KMS-11 (cell line): ENCODE measurements at regions not wholly inside any gene's neighbourhood (a gene's known extent, or its start where the extent isn't known, plus 50 kb on each side); places are given as distances from the start of the nearest gene placed in this dataset.

Experiments used
- H2AFZ ChIP-seq: fragments of 200-600 bp; sonication (generic); 2 replicates; pipeline ENCODE4 v1.6.1; 2016; ENCODE audit warnings: antibody characterized with exemption, mixed run types, low read depth
- H3K27ac ChIP-seq: fragments of 200-600 bp; sonication (generic); 2 replicates; pipeline ENCODE4 v1.6.1; 2016; ENCODE audit warnings: mild to moderate bottlenecking, mixed run types
- H3K27me3 ChIP-seq: fragments of 200-600 bp; sonication (generic); 2 replicates; pipeline ENCODE4 v1.6.1; 2017; ENCODE audit warnings: mild to moderate bottlenecking, low read depth, mixed run types, moderate library complexity; ENCODE audit not compliant: insufficient read depth
- H3K36me3 ChIP-seq: fragments of 200-600 bp; sonication (generic); 2 replicates; pipeline ENCODE4 v1.6.1; 2017; ENCODE audit warnings: mild to moderate bottlenecking, mixed run types; ENCODE audit not compliant: insufficient read depth
- H3K4me1 ChIP-seq: fragments of 200-600 bp; sonication (generic); 2 replicates; pipeline ENCODE4 v1.6.1; 2016; ENCODE audit warnings: mild to moderate bottlenecking, low read depth, mixed run types; ENCODE audit not compliant: poor library complexity, severe bottlenecking
- H3K4me2 ChIP-seq: fragments of 200-600 bp; sonication (generic); 2 replicates; pipeline ENCODE4 v1.7.0; 2016; ENCODE audit warnings: mild to moderate bottlenecking, mixed run types
- H3K4me3 ChIP-seq: fragments of 200-600 bp; sonication (generic); IDR thresholded peaks from 2 replicates; pipeline ENCODE4 v1.6.1; 2017; ENCODE audit warnings: low read depth, low read length, mixed read lengths; ENCODE audit not compliant: insufficient read depth
- H3K79me2 ChIP-seq: fragments of 200-600 bp; sonication (generic); 2 replicates; pipeline ENCODE4 v1.6.1; 2016; ENCODE audit warnings: low read depth, mixed run types; ENCODE audit not compliant: insufficient read depth
- H3K9ac ChIP-seq: fragments of 200-600 bp; sonication (generic); 2 replicates; pipeline ENCODE4 v1.6.1; 2016; ENCODE audit warnings: mild to moderate bottlenecking, mixed run types
- H4K20me1 ChIP-seq: fragments of 200-600 bp; sonication (generic); 2 replicates; pipeline ENCODE4 v1.6.1; 2016; ENCODE audit warnings: mild to moderate bottlenecking, mixed run types; ENCODE audit not compliant: insufficient read depth
- CTCF ChIP-seq: fragments of 200-600 bp; sonication (generic); conservative IDR thresholded peaks from 2 replicates; pipeline ENCODE4 v1.6.1; 2017; ENCODE audit warnings: low read depth, mild to moderate bottlenecking, antibody characterized with exemption, low read length, moderate library complexity, mixed read lengths

- H2AFZ ChIP-seq, result peak overlapping the region; percentile 26; the same call in 1 of the 2 replicates
- no peaks in the 10 kb centered on the region for H4K20me1 ChIP-seq
- no peaks in the 10 kb centered on the region for H3K27me3 ChIP-seq
- H3K27ac ChIP-seq, result no peak overlapping the region
- no peaks in the 10 kb centered on the region for H3K79me2 ChIP-seq
- H3K36me3 ChIP-seq, result no peaks in the 10 kb centered on the region
- TF ChIP-seq CTCF, result no peak
- no peak overlapping the region for H3K4me3 ChIP-seq
- peaks cover 18% of the 10 kb centered on the region for H3K4me1 ChIP-seq
- H3K4me2 ChIP-seq, result peak overlapping the region; percentile 29; the same call in 1 of the 2 replicates
- no peak overlapping the region for H3K9ac ChIP-seq
These were observed 280.9 kb upstream of the RPS6KA3 start for GRCh38 chrX:20547611-20548051.

- H4K20me1 ChIP-seq, result no peaks in the 10 kb centered on the region
- H3K4me1 ChIP-seq, result peaks cover 18% of the 10 kb centered on the region
- H3K4me3 ChIP-seq, result no peak overlapping the region
- no peak overlapping the region for H3K27ac ChIP-seq
- no peaks in the 10 kb centered on the region for H3K27me3 ChIP-seq
- no peak overlapping the region for H2AFZ ChIP-seq
- no peak overlapping the region for H3K4me2 ChIP-seq
- no peaks in the 10 kb centered on the region for H3K79me2 ChIP-seq
- no peak overlapping the region for H3K9ac ChIP-seq
- no peaks in the 10 kb centered on the region for H3K36me3 ChIP-seq
- TF ChIP-seq CTCF, result no peak
These were observed 278.8 kb upstream of the RPS6KA3 start for GRCh38 chrX:20545538-20545937.

- no peak overlapping the region for H3K27ac ChIP-seq
- no peak overlapping the region for H3K4me2 ChIP-seq
- TF ChIP-seq CTCF, result no peak
- peaks cover 2% of the 10 kb centered on the region for H3K4me1 ChIP-seq
- no peak overlapping the region for H2AFZ ChIP-seq
- H3K79me2 ChIP-seq, result no peaks in the 10 kb centered on the region
- H4K20me1 ChIP-seq, result no peaks in the 10 kb centered on the region
- no peak overlapping the region for H3K9ac ChIP-seq
- H3K36me3 ChIP-seq, result no peaks in the 10 kb centered on the region
- H3K4me3 ChIP-seq, result no peak overlapping the region
- no peaks in the 10 kb centered on the region for H3K27me3 ChIP-seq
These were observed 275.4 kb upstream of the RPS6KA3 start for GRCh38 chrX:20542072-20542471.

- no peak for TF ChIP-seq CTCF
- Histone ChIP-seq H4K20me1 (no peaks in the 10 kb centered on the region), H3K9ac (no peak overlapping the region), H3K4me2 (no peak overlapping the region), H3K79me2 (no peaks in the 10 kb centered on the region), H3K27me3 (no peaks in the 10 kb centered on the region), H3K4me1 (no peaks in the 10 kb centered on the region), H3K4me3 (no peak overlapping the region), H3K36me3 (no peaks in the 10 kb centered on the region), H2AFZ (no peak overlapping the region), H3K27ac (no peak overlapping the region)
These were observed 272.3 kb upstream of the RPS6KA3 start for GRCh38 chrX:20538974-20539373.
